ENCODE measurements at regions not wholly inside any gene's neighbourhood (a gene's known extent, or its start where the extent isn't known, plus 50 kb on each side); places are given as distances from the start of the nearest gene placed in this dataset.
"Not testable (repeated sequence)": the region's sequence is repeated elsewhere in the genome, so short reads cannot be mapped to it uniquely, and the experiment has no call there.

- no peak for FAIRE-seq
Observed at GRCh38 chr2:125642032-125642431, 1013.9 kb upstream of the GYPC start.

GRCh38 chr2:125643128-125643527, 1012.8 kb upstream of the GYPC start:
- FAIRE-seq = no peak

- no peak for FAIRE-seq
Observed at GRCh38 chr2:125643585-125643984, 1012.4 kb upstream of the GYPC start.

GRCh38 chr2:125644257-125644656, 1011.7 kb upstream of the GYPC start:
- FAIRE-seq = no peak

- no peak for FAIRE-seq
Observed at GRCh38 chr2:125652280-125652679, 1003.7 kb upstream of the GYPC start.

GRCh38 chr2:125654226-125654625, 1001.7 kb upstream of the GYPC start:
- FAIRE-seq = no peak

- FAIRE-seq = no peak
Observed at GRCh38 chr2:125656190-125656589, 999.8 kb upstream of the GYPC start.

- FAIRE-seq = no peak
Observed at GRCh38 chr2:125658583-125658982, 997.4 kb upstream of the GYPC start.

- not testable (repeated sequence) for FAIRE-seq
Observed at GRCh38 chr2:125660369-125660768, 995.6 kb upstream of the GYPC start.

GRCh38 chr2:125667630-125668029, 988.3 kb upstream of the GYPC start:
- FAIRE-seq = no peak

GRCh38 chr2:125679903-125680302, 976.1 kb upstream of the GYPC start:
- no peak for FAIRE-seq

GRCh38 chr2:125680809-125681208, 975.1 kb upstream of the GYPC start:
- FAIRE-seq = no peak

GRCh38 chr2:125681576-125681975, 974.4 kb upstream of the GYPC start:
- no peak for FAIRE-seq

GRCh38 chr2:125681976-125682805, 973.8 kb upstream of the GYPC start:
- no peak for FAIRE-seq

GRCh38 chr2:125684256-125684655, 971.7 kb upstream of the GYPC start:
- no peak for FAIRE-seq

- FAIRE-seq = no peak
Observed at GRCh38 chr2:125684932-125685331, 971.0 kb upstream of the GYPC start.

- no peak for FAIRE-seq
Observed at GRCh38 chr2:125696560-125696959, 959.4 kb upstream of the GYPC start.

- no peak for FAIRE-seq
Observed at GRCh38 chr2:125698280-125698679, 957.7 kb upstream of the GYPC start.

GRCh38 chr2:125701070-125701469, 954.9 kb upstream of the GYPC start:
- FAIRE-seq = no peak

GRCh38 chr2:125707611-125708010, 948.3 kb upstream of the GYPC start:
- FAIRE-seq = no peak

- FAIRE-seq = no peak
Observed at GRCh38 chr2:125710561-125710960, 945.4 kb upstream of the GYPC start.

- no peak for FAIRE-seq
Observed at GRCh38 chr2:125711075-125711474, 944.9 kb upstream of the GYPC start.

- no peak for FAIRE-seq
Observed at GRCh38 chr2:125713533-125713932, 942.4 kb upstream of the GYPC start.

GRCh38 chr2:125721072-125721721, 934.8 kb upstream of the GYPC start:
- no peak for FAIRE-seq

- FAIRE-seq = no peak
Observed at GRCh38 chr2:125730921-125731320, 925.0 kb upstream of the GYPC start.

Data from A204.1 (cell line).